ENCODE measurements at regions not wholly inside any gene's neighbourhood (a gene's known extent, or its start where the extent isn't known, plus 50 kb on each side); places are given as distances from the start of the nearest gene placed in this dataset.

GRCh38 chr1:229942501-229942900 lies 124.5 kb upstream of the GALNT2 start:
- H3K4me3 ChIP-seq (replicated peaks; ENCODE audit: insufficient read depth, low read length), result no peak overlapping the region
- DNase-seq (ENCODE audit: low read depth in 1 of 2, low spot score in 1 of 2), result no peak
- no peak overlapping the region for H3K27ac ChIP-seq (replicated peaks)
- H3K27me3 ChIP-seq (ENCODE audit: insufficient read depth, poor library complexity, severe bottlenecking), result no peaks in the 10 kb centered on the region
- TF ChIP-seq POLR2AphosphoS5 (IDR thresholded peaks at IDR 0.05; ENCODE audit: low read depth) (no peak), GABPA (IDR thresholded peaks at IDR 0.05; ENCODE audit: low read depth) (no peak), CTCF (IDR thresholded peaks at IDR 0.05; ENCODE audit: insufficient read depth, low read length) (no peak), REST (IDR thresholded peaks at IDR 0.05; ENCODE audit: insufficient replicate concordance, low read depth) (no peak), SPI1 (IDR thresholded peaks at IDR 0.05; ENCODE audit: borderline replicate concordance, low read depth) (no peak)

- H3K27ac ChIP-seq (replicated peaks), result no peak overlapping the region
- DNase-seq (ENCODE audit: low read depth in 1 of 2, low spot score in 1 of 2), result no peak
- no peaks in the 10 kb centered on the region for H3K27me3 ChIP-seq (ENCODE audit: insufficient read depth, poor library complexity, severe bottlenecking)
- H3K4me3 ChIP-seq (replicated peaks; ENCODE audit: insufficient read depth, low read length), result no peak overlapping the region
- no peak for TF ChIP-seq SPI1 (IDR thresholded peaks at IDR 0.05; ENCODE audit: borderline replicate concordance, low read depth)
- no peak for TF ChIP-seq CTCF (IDR thresholded peaks at IDR 0.05; ENCODE audit: insufficient read depth, low read length)
- TF ChIP-seq REST (IDR thresholded peaks at IDR 0.05; ENCODE audit: insufficient replicate concordance, low read depth), result no peak
- no peak for TF ChIP-seq GABPA (IDR thresholded peaks at IDR 0.05; ENCODE audit: low read depth)
- TF ChIP-seq POLR2AphosphoS5 (IDR thresholded peaks at IDR 0.05; ENCODE audit: low read depth), result no peak
Observed at GRCh38 chr1:229943148-229943714, 123.8 kb upstream of the GALNT2 start.

GRCh38 chr1:229943988-229944743 lies 122.9 kb upstream of the GALNT2 start:
- TF ChIP-seq POLR2AphosphoS5 (IDR thresholded peaks at IDR 0.05; ENCODE audit: low read depth) (no peak), CTCF (IDR thresholded peaks at IDR 0.05; ENCODE audit: insufficient read depth, low read length) (no peak), GABPA (IDR thresholded peaks at IDR 0.05; ENCODE audit: low read depth) (no peak)
- no peak overlapping the region for H3K4me3 ChIP-seq (replicated peaks; ENCODE audit: insufficient read depth, low read length)
- DNase-seq (ENCODE audit: low read depth in 1 of 2, low spot score in 1 of 2), result peak in 1 of 2 experiments; percentile 8
- no peaks in the 10 kb centered on the region for H3K27me3 ChIP-seq (ENCODE audit: insufficient read depth, poor library complexity, severe bottlenecking)
- no peak overlapping the region for H3K27ac ChIP-seq (replicated peaks)

Measured in HL-60 (cell line).